ENCODE measurements at regions not wholly inside any gene's neighbourhood (a gene's known extent, or its start where the extent isn't known, plus 50 kb on each side); places are given as distances from the start of the nearest gene placed in this dataset.

GRCh38 chr21:19776076-19776475 is 1222.1 kb upstream of the NCAM2 start:
- no peak overlapping the region for H3K27ac Mint-ChIP-seq

GRCh38 chr21:19781881-19782652 is 1216.1 kb upstream of the NCAM2 start:
- CTCF ChIA-PET, result no interaction called here
- no peak overlapping the region for H3K4me3 Mint-ChIP-seq
- H3K9me3 Mint-ChIP-seq, result peaks cover 17% of the 10 kb centered on the region
- no peaks in the 10 kb centered on the region for H3K27me3 Mint-ChIP-seq (ENCODE audit: low read depth)
- H3K27ac Mint-ChIP-seq, result no peak overlapping the region
- DNase-seq, result no peak
- no peaks in the 10 kb centered on the region for H3K4me1 Mint-ChIP-seq (ENCODE audit: low read depth)
- intact Hi-C loops (cut with micrococcal nuclease), result no loop called here
- H3K36me3 Mint-ChIP-seq (ENCODE audit: low read depth), result no peaks in the 10 kb centered on the region

More at GRCh38 chr21:19776076-19776475, 1222.1 kb upstream of the NCAM2 start:
- Mint-ChIP-seq H3K4me1 (ENCODE audit: low read depth) (no peaks in the 10 kb centered on the region), H3K27me3 (ENCODE audit: low read depth) (no peaks in the 10 kb centered on the region), H3K36me3 (ENCODE audit: low read depth) (no peaks in the 10 kb centered on the region), H3K4me3 (no peak overlapping the region), H3K9me3 (peaks cover 16% of the 10 kb centered on the region)
- CTCF ChIA-PET, result no interaction called here
- intact Hi-C loops (cut with micrococcal nuclease), result no loop called here
- DNase-seq, result no peak

GRCh38 chr21:19785941-19786340 is 1212.3 kb upstream of the NCAM2 start:
- CTCF ChIA-PET, result interaction anchor here (0.6 kb wide), 1 partner anchor 164 kb away, joined by 3 read pairs; no protein-coding TSS in a partner anchor
- DNase-seq, result no peak
- H3K4me3 Mint-ChIP-seq, result no peak overlapping the region
- peaks cover 8% of the 10 kb centered on the region for H3K9me3 Mint-ChIP-seq
- H3K4me1 Mint-ChIP-seq (ENCODE audit: low read depth), result no peaks in the 10 kb centered on the region
- H3K27ac Mint-ChIP-seq, result no peak overlapping the region
- intact Hi-C loops (cut with micrococcal nuclease), result no loop called here
- no peaks in the 10 kb centered on the region for H3K27me3 Mint-ChIP-seq (ENCODE audit: low read depth)
- H3K36me3 Mint-ChIP-seq (ENCODE audit: low read depth), result no peaks in the 10 kb centered on the region

- Mint-ChIP-seq H3K9me3 (peaks cover 7% of the 10 kb centered on the region), H3K27ac (no peak overlapping the region), H3K4me3 (no peak overlapping the region), H3K27me3 (ENCODE audit: low read depth) (no peaks in the 10 kb centered on the region), H3K4me1 (ENCODE audit: low read depth) (no peaks in the 10 kb centered on the region), H3K36me3 (ENCODE audit: low read depth) (no peaks in the 10 kb centered on the region)
- DNase-seq, result no peak
- CTCF ChIA-PET, result no interaction called here
- intact Hi-C loops (cut with micrococcal nuclease), result no loop called here
Measured at GRCh38 chr21:19792004-19792403, 1206.2 kb upstream of the NCAM2 start.

GRCh38 chr21:19807201-19807600 is 1191.0 kb upstream of the NCAM2 start:
- Mint-ChIP-seq H3K9me3 (no peaks in the 10 kb centered on the region), H3K4me1 (ENCODE audit: low read depth) (no peaks in the 10 kb centered on the region), H3K27me3 (ENCODE audit: low read depth) (no peaks in the 10 kb centered on the region), H3K36me3 (ENCODE audit: low read depth) (no peaks in the 10 kb centered on the region), H3K4me3 (no peak overlapping the region), H3K27ac (no peak overlapping the region)
- no peak for DNase-seq
- CTCF ChIA-PET, result interaction anchor here (0.7 kb wide), 1 partner anchor 1561 kb away, joined by 4 read pairs; no protein-coding TSS in a partner anchor
- intact Hi-C loops (cut with micrococcal nuclease), result no loop called here

- Mint-ChIP-seq H3K9me3 (peaks cover 9% of the 10 kb centered on the region), H3K36me3 (ENCODE audit: low read depth) (no peaks in the 10 kb centered on the region)
- intact Hi-C loops (cut with micrococcal nuclease), result no loop called here
Measured at GRCh38 chr21:19810779-19811178, 1187.4 kb upstream of the NCAM2 start.

DNA sequence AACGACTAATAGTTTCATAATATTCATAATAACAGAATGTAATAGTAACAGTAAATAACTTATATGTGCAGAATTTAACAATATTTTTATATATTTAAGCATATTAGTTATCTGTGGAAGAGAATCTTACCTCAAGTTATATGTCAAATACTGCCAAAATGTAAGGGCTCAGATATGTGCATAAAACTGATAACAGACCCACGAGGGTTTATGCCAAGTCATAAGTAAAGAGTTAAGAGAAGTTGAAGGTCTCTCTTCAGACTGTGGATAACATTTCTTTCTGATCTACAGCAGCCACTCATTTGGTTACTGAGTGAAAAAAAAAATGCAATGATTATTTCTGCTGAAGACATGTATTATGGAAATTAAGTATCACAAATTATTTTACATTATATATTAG is 1167.8 kb upstream of the NCAM2 start:
- H3K36me3 Mint-ChIP-seq (ENCODE audit: low read depth), result no peaks in the 10 kb centered on the region
- H3K27me3 Mint-ChIP-seq (ENCODE audit: low read depth), result no peaks in the 10 kb centered on the region
- DNase-seq, result no peak
- H3K27ac Mint-ChIP-seq, result no peak overlapping the region
- intact Hi-C loops (cut with micrococcal nuclease), result no loop called here
- H3K4me3 Mint-ChIP-seq, result no peak overlapping the region
- H3K9me3 Mint-ChIP-seq, result peaks cover 9% of the 10 kb centered on the region
- H3K4me1 Mint-ChIP-seq (ENCODE audit: low read depth), result no peaks in the 10 kb centered on the region
- CTCF ChIA-PET, result no interaction called here

More at GRCh38 chr21:19810779-19811178, 1187.4 kb upstream of the NCAM2 start:
- no peak for DNase-seq
- CTCF ChIA-PET, result no interaction called here
- Mint-ChIP-seq H3K4me3 (no peak overlapping the region), H3K27ac (no peak overlapping the region), H3K4me1 (ENCODE audit: low read depth) (no peaks in the 10 kb centered on the region), H3K27me3 (ENCODE audit: low read depth) (no peaks in the 10 kb centered on the region)

GRCh38 chr21:19832551-19832950 is 1165.7 kb upstream of the NCAM2 start:
- H3K4me3 Mint-ChIP-seq, result no peak overlapping the region
- H3K9me3 Mint-ChIP-seq, result peaks cover 5% of the 10 kb centered on the region
- no peaks in the 10 kb centered on the region for H3K27me3 Mint-ChIP-seq (ENCODE audit: low read depth)
- CTCF ChIA-PET, result no interaction called here
- H3K4me1 Mint-ChIP-seq (ENCODE audit: low read depth), result no peaks in the 10 kb centered on the region
- intact Hi-C loops (cut with micrococcal nuclease), result no loop called here
- no peaks in the 10 kb centered on the region for H3K36me3 Mint-ChIP-seq (ENCODE audit: low read depth)
- DNase-seq, result no peak
- H3K27ac Mint-ChIP-seq, result no peak overlapping the region

DNA sequence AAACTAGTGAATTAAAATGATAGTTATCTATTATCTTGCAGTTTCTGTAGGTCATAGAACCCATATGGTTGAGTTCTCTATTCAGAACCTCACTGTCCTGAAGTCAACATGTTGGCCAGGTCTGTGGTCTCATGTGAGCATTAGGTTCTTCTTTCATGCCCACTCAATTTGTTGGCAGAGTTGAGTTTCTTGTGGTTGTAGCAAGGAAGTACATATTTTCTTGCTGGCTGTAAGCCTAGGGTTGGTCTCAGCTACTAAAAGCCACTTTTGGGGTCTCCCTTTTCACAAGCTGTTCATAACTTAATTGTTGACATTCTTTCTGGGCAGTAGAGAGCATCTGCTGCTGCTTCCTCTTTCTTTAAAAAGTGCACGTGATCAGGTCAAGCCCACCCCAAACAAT is 1165.1 kb upstream of the NCAM2 start:
- no peaks in the 10 kb centered on the region for H3K4me1 Mint-ChIP-seq (ENCODE audit: low read depth)
- no peaks in the 10 kb centered on the region for H3K36me3 Mint-ChIP-seq (ENCODE audit: low read depth)
- no peaks in the 10 kb centered on the region for H3K27me3 Mint-ChIP-seq (ENCODE audit: low read depth)
- peaks cover 6% of the 10 kb centered on the region for H3K9me3 Mint-ChIP-seq
- no peak overlapping the region for H3K27ac Mint-ChIP-seq
- no peak for DNase-seq
- CTCF ChIA-PET, result no interaction called here
- no peak overlapping the region for H3K4me3 Mint-ChIP-seq
- intact Hi-C loops (cut with micrococcal nuclease), result no loop called here

- no peak overlapping the region for H3K4me3 Mint-ChIP-seq
- CTCF ChIA-PET, result no interaction called here
Measured at GRCh38 chr21:19842601-19843000, 1155.6 kb upstream of the NCAM2 start.

DNA sequence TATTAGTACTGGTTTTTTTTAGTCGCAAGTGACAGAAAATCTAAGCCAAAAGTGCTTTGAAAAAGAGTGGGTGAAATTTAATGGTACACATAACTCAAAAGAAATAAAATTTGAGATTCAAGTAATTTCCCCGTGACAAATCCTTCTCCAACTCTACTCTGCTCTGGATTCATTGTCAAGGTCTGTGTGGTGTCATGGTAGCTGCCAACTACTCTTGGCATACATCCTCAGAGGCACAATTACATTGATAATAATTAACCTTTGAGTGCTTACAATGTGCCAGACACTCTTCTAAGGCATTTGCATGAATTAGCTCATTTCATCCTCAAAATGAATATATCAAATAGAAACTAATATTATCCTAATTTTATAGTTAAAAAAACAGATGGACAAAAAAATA is 1153.9 kb upstream of the NCAM2 start:
- Mint-ChIP-seq H3K36me3 (ENCODE audit: low read depth) (no peaks in the 10 kb centered on the region), H3K27me3 (ENCODE audit: low read depth) (no peaks in the 10 kb centered on the region), H3K4me1 (ENCODE audit: low read depth) (no peaks in the 10 kb centered on the region), H3K9me3 (peaks cover 2% of the 10 kb centered on the region), H3K27ac (no peak overlapping the region), H3K4me3 (no peak overlapping the region)
- CTCF ChIA-PET, result no interaction called here
- DNase-seq, result no peak
- intact Hi-C loops (cut with micrococcal nuclease), result no loop called here

More at GRCh38 chr21:19842601-19843000, 1155.6 kb upstream of the NCAM2 start:
- no peaks in the 10 kb centered on the region for H3K36me3 Mint-ChIP-seq (ENCODE audit: low read depth)
- H3K27me3 Mint-ChIP-seq (ENCODE audit: low read depth), result no peaks in the 10 kb centered on the region
- DNase-seq, result no peak
- intact Hi-C loops (cut with micrococcal nuclease), result no loop called here
- H3K4me1 Mint-ChIP-seq (ENCODE audit: low read depth), result no peaks in the 10 kb centered on the region
- H3K9me3 Mint-ChIP-seq, result peaks cover 12% of the 10 kb centered on the region
- no peak overlapping the region for H3K27ac Mint-ChIP-seq

GRCh38 chr21:19850157-19850556 is 1148.1 kb upstream of the NCAM2 start:
- no peaks in the 10 kb centered on the region for H3K27me3 Mint-ChIP-seq (ENCODE audit: low read depth)
- CTCF ChIA-PET, result no interaction called here
- no peak overlapping the region for H3K27ac Mint-ChIP-seq
- no peaks in the 10 kb centered on the region for H3K9me3 Mint-ChIP-seq
- H3K4me1 Mint-ChIP-seq (ENCODE audit: low read depth), result no peaks in the 10 kb centered on the region
- peaks cover 3% of the 10 kb centered on the region for H3K36me3 Mint-ChIP-seq (ENCODE audit: low read depth)
- no peak overlapping the region for H3K4me3 Mint-ChIP-seq
- intact Hi-C loops (cut with micrococcal nuclease), result no loop called here
- DNase-seq, result no peak

- intact Hi-C loops (cut with micrococcal nuclease), result no loop called here
- Mint-ChIP-seq H3K27ac (no peak overlapping the region), H3K4me1 (ENCODE audit: low read depth) (no peaks in the 10 kb centered on the region), H3K9me3 (peaks cover 2% of the 10 kb centered on the region), H3K27me3 (ENCODE audit: low read depth) (no peaks in the 10 kb centered on the region), H3K4me3 (no peak overlapping the region), H3K36me3 (ENCODE audit: low read depth) (peaks cover 3% of the 10 kb centered on the region)
- CTCF ChIA-PET, result no interaction called here
- DNase-seq, result no peak
Measured at GRCh38 chr21:19853061-19853460, 1145.1 kb upstream of the NCAM2 start.

All from activated naive CD4-positive, alpha-beta T cell treated with anti-CD3 and anti-CD28 coated beads for 36 hours (primary cell).